Lower leg skin (tissue), 4 donors: ENCODE measurements at regions not wholly inside any gene's neighbourhood (a gene's known extent, or its start where the extent isn't known, plus 50 kb on each side); places are given as distances from the start of the nearest gene placed in this dataset.

Experiments
- DNase-seq, 2 donors: peaks; one replicate each; pipeline ENCODE4 v3.0.0-alpha.2; 2019; ENCODE audit warnings: low spot score in 2 of 2
- H3K4me3 ChIP-seq: fragments of 200-600 bp; sonication (generic); 2 replicates; pipeline ENCODE4 v1.5.1; 2017; ENCODE audit warnings: mild to moderate bottlenecking, low read depth; ENCODE audit not compliant: poor library complexity, severe bottlenecking
- CTCF ChIP-seq, 3 donors: fragments of 450-650 bp; IDR thresholded peaks; one replicate each; pipeline ENCODE4 v1.5.1; 2016; ENCODE audit warnings: antibody characterized with exemption in 3 of 3, mild to moderate bottlenecking in 3 of 3, moderate library complexity in 2 of 3
- POLR2A ChIP-seq, 2 donors: fragments of 450-650 bp; IDR thresholded peaks; one replicate each; pipeline ENCODE4 v1.6.1; 2016 to 2017; ENCODE audit warnings: antibody characterized with exemption in 2 of 2, mild to moderate bottlenecking in 1 of 2, moderate library complexity in 1 of 2
- WGBS, 2 donors: methylation state at CpG; one replicate each; pipeline ENCODE4 v1.1.5; 2018; 5-methylcytosine and 5-hydroxymethylcytosine counted together
- intact Hi-C: fragments of 100-400 bp; cut with DNase I; formaldehyde crosslinking; loops from one replicate; pipeline ENCODE4 v1.15.0; 2023; ENCODE audit warnings: low total_unique reads

DNA sequence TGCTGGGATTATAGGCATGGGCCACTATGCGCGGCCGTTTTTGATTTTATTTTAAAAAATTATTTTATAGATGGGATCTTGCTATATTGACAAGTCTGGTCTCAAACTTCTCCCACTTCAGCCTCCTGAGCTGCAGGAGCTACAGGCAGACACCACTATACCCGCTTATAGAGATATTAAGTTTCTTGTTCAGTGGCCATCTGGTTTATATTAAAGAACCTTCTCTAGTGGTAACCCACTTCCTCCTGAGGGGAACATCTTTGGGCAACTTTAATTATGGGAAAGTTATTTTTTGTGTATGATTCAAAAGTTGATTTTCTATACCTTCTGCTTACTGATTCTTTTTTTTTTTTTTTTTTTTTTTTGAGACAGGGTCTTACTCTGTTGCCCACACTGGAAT lies 172.7 kb downstream of the KLF5 start:
- no peak for TF ChIP-seq POLR2A (IDR thresholded peaks at IDR 0.05)
- no peak for TF ChIP-seq CTCF (IDR thresholded peaks at IDR 0.05)
- 87 to 90% methylated on average over 4 of the region's 4 CpGs for WGBS, 2 donors
- intact Hi-C loops = no loop called here
- no peak overlapping the region for H3K4me3 ChIP-seq
- no peak for DNase-seq

- no peak for DNase-seq
- intact Hi-C loops = no loop called here
Observed at GRCh38 chr13:73230716-73231115, 171.9 kb downstream of the KLF5 start.

GRCh38 chr13:73228546-73228945 lies 169.7 kb downstream of the KLF5 start:
- intact Hi-C loops = no loop called here
- no peak overlapping the region for H3K4me3 ChIP-seq
- TF ChIP-seq CTCF (IDR thresholded peaks at IDR 0.05) (no peak), POLR2A (IDR thresholded peaks at IDR 0.05) (no peak)
- no peak for DNase-seq

More at GRCh38 chr13:73230716-73231115, 171.9 kb downstream of the KLF5 start:
- no peak overlapping the region for H3K4me3 ChIP-seq
- 45 to 58% methylated on average over 3 of the region's 3 CpGs for WGBS, 2 donors
- TF ChIP-seq POLR2A (IDR thresholded peaks at IDR 0.05) = no peak
- no peak for TF ChIP-seq CTCF (IDR thresholded peaks at IDR 0.05)

GRCh38 chr13:73225990-73226389 lies 167.2 kb downstream of the KLF5 start:
- intact Hi-C loops = no loop called here
- WGBS, 2 donors = 94 to 96% methylated on average over 1 of the region's 1 CpG
- TF ChIP-seq CTCF (IDR thresholded peaks at IDR 0.05) (no peak), POLR2A (IDR thresholded peaks at IDR 0.05) (no peak)
- DNase-seq = no peak
- H3K4me3 ChIP-seq = no peak overlapping the region

- 63 to 69% methylated on average over 1 of the region's 1 CpG for WGBS, 2 donors
Observed at GRCh38 chr13:73224703-73225102, 165.9 kb downstream of the KLF5 start.

More at GRCh38 chr13:73224703-73225102, 165.9 kb downstream of the KLF5 start:
- no peak for DNase-seq
- no peak for TF ChIP-seq CTCF (IDR thresholded peaks at IDR 0.05)
- TF ChIP-seq POLR2A (IDR thresholded peaks at IDR 0.05) = no peak
- intact Hi-C loops = no loop called here
- H3K4me3 ChIP-seq = no peak overlapping the region
